ENCODE measurements at regions not wholly inside any gene's neighbourhood (a gene's known extent, or its start where the extent isn't known, plus 50 kb on each side); places are given as distances from the start of the nearest gene placed in this dataset.

GRCh38 chr10:106473129-106473685 lies 691.3 kb downstream of the SORCS1 start:
- no peaks in the 10 kb centered on the region for H3K27me3 ChIP-seq (replicated peaks in 1 of 7)
- no peaks in the 10 kb centered on the region for H3K4me1 ChIP-seq
- peaks cover 0 to 13% (median 5%) of the 10 kb centered on the region in 8 donors for H3K9me3 ChIP-seq
- TF ChIP-seq POLR2A (IDR thresholded peaks at IDR 0.05) (no peak), POLR2AphosphoS5 (IDR thresholded peaks at IDR 0.05) (no peak), CTCF (IDR thresholded peaks at IDR 0.05 in 8 of 11, conservative IDR thresholded peaks at IDR 0.05 in 3 of 11) (no peak)
- DNase-seq: no peak
- H3K36me3 ChIP-seq: no peaks in the 10 kb centered on the region
- no peak overlapping the region for H3K27ac ChIP-seq
- WGBS, 5 donors: 79 to 92% (median 87%) methylated on average over 3 of the region's 3 CpGs
- no peak overlapping the region for H3K4me3 ChIP-seq
- intact Hi-C loops (cut with DNase I; ENCODE audit: low total_unique reads): no loop called here

- intact Hi-C loops (cut with DNase I; ENCODE audit: low total_unique reads): no loop called here
- DNase-seq: no peak
These were observed 697.0 kb downstream of the SORCS1 start for GRCh38 chr10:106467506-106467905.

GRCh38 chr10:106457522-106457921 lies 707.0 kb downstream of the SORCS1 start:
- Histone ChIP-seq H3K36me3 (no peaks in the 10 kb centered on the region), H3K4me1 (no peaks in the 10 kb centered on the region), H3K9me3 (peaks cover 0 to 13% (median 3%) of the 10 kb centered on the region in 8 donors), H3K27ac (no peak overlapping the region), H3K4me3 (no peak overlapping the region), H3K27me3 (replicated peaks in 1 of 7) (no peaks in the 10 kb centered on the region)
- DNase-seq: no peak
- 77 to 93% (median 86%) methylated on average over 3 of the region's 3 CpGs for WGBS, 5 donors
- intact Hi-C loops (cut with DNase I; ENCODE audit: low total_unique reads): no loop called here
- TF ChIP-seq POLR2AphosphoS5 (IDR thresholded peaks at IDR 0.05) (no peak), CTCF (IDR thresholded peaks at IDR 0.05 in 8 of 11, conservative IDR thresholded peaks at IDR 0.05 in 3 of 11) (no peak), POLR2A (IDR thresholded peaks at IDR 0.05) (no peak)

More at GRCh38 chr10:106467506-106467905, 697.0 kb downstream of the SORCS1 start:
- TF ChIP-seq POLR2A (IDR thresholded peaks at IDR 0.05): no peak
- no peak for TF ChIP-seq CTCF (IDR thresholded peaks at IDR 0.05 in 8 of 11, conservative IDR thresholded peaks at IDR 0.05 in 3 of 11)
- TF ChIP-seq POLR2AphosphoS5 (IDR thresholded peaks at IDR 0.05): no peak
- H3K36me3 ChIP-seq: no peaks in the 10 kb centered on the region
- no peaks in the 10 kb centered on the region for H3K4me1 ChIP-seq
- 83 to 92% (median 91%) methylated on average over 6 of the region's 6 CpGs for WGBS, 5 donors
- H3K27me3 ChIP-seq (replicated peaks in 1 of 7): no peaks in the 10 kb centered on the region
- H3K27ac ChIP-seq: no peak overlapping the region
- no peak overlapping the region for H3K4me3 ChIP-seq
- peaks cover 0 to 24% (median 6%) of the 10 kb centered on the region in 8 donors for H3K9me3 ChIP-seq

GRCh38 chr10:106454233-106454632 lies 710.3 kb downstream of the SORCS1 start:
- Histone ChIP-seq H3K4me1 (no peaks in the 10 kb centered on the region), H3K36me3 (no peaks in the 10 kb centered on the region), H3K9me3 (peaks cover 0 to 5% (median 0%) of the 10 kb centered on the region in 8 donors), H3K27me3 (replicated peaks in 1 of 7) (no peaks in the 10 kb centered on the region), H3K4me3 (no peak overlapping the region), H3K27ac (no peak overlapping the region)
- TF ChIP-seq CTCF (IDR thresholded peaks at IDR 0.05 in 8 of 11, conservative IDR thresholded peaks at IDR 0.05 in 3 of 11) (no peak), POLR2A (IDR thresholded peaks at IDR 0.05) (no peak), POLR2AphosphoS5 (IDR thresholded peaks at IDR 0.05) (no peak)
- intact Hi-C loops (cut with DNase I; ENCODE audit: low total_unique reads): no loop called here
- WGBS, 5 donors: 84 to 91% (median 86%) methylated on average over 3 of the region's 3 CpGs
- DNase-seq: no peak

All from spleen (tissue), 11 donors.